ENCODE measurements at regions not wholly inside any gene's neighbourhood (a gene's known extent, or its start where the extent isn't known, plus 50 kb on each side); places are given as distances from the start of the nearest gene placed in this dataset.
A peak's percentile ranks its signal among the peaks of the same experiment; 100 is the strongest.
"Not testable (repeated sequence)": the region's sequence is repeated elsewhere in the genome, so short reads cannot be mapped to it uniquely, and the experiment has no call there.

- DNase-seq (ENCODE audit: low read depth in 2 of 3, low spot score in 2 of 3), result no peak
Observed at GRCh38 chr3:73120710-73121109, 59.3 kb downstream of the EBLN2 start.

DNA sequence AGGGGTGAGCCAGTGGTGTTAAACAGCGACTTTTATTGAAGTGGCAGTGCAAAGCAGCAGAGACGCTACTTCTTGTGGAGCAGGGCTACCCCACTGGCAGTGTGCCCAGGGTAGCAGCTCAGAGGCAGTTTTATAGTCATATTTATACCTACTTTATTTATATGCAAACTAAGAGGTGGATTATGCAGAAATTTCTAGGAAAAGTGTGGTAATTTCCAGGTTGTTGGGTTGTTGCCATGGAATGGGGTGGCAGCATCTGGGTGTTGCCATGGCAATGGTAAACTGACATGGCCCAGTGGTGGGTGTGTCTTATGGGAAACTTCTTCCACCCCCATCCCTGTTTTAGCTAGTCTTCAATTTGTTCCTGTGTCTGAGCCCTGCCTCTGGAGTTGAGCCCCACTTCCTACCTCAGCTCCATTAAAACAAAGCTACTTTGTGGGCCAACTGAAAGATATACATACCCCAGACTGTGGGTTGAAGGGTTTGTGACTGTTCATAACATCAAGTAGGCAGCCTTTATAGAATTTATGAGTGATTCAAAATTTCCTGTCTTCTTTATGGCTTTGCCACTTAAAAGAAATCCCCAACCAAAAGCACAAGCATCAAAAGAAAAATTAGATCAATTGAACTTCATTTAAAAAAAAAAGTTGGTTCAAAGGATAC is 60.3 kb downstream of the EBLN2 start:
- no peak for DNase-seq (ENCODE audit: low read depth in 2 of 3, low spot score in 2 of 3)

- DNase-seq (ENCODE audit: low read depth in 2 of 3, low spot score in 2 of 3), result no peak
Observed at GRCh38 chr3:73134034-73134433, 72.6 kb downstream of the EBLN2 start.

GRCh38 chr3:73136941-73137340 is 75.5 kb downstream of the EBLN2 start:
- no peak for DNase-seq (ENCODE audit: low read depth in 2 of 3, low spot score in 2 of 3)

DNA sequence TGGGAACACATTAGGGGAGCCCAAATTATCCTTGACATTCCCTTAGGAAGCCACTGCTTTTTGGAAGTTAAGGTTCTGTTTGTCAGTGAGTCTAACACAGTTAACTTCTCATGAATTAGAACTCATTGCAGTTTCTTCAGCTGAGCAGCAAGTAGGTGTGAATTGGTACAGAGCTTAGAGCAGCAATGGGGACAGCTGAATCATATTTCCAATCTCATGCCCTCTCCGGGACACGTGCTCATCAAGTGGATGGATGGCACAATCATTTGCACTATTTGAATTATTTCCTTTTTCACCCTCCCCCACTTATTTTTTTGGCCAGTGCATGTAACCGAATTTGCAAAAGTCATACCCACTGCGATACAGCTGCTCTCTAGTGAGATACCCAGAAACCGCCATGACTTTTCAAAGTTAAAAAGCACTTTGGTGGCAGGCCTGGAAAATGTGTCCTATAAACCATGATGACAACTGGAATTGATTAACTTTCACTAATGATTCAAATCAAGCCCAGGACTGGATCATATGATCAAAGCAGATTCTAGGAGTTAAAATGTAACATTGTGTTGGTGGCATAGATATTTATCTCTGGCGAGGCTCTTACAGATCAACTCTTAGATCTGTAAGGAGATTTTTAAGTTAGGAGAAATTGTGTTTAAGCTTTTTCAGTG is 76.4 kb downstream of the EBLN2 start:
- no peak for DNase-seq (ENCODE audit: low read depth in 2 of 3, low spot score in 2 of 3)

GRCh38 chr3:73140772-73141442 is 79.4 kb downstream of the EBLN2 start:
- DNase-seq (ENCODE audit: low read depth in 2 of 3, low spot score in 2 of 3), result no peak

GRCh38 chr3:73141525-73141924 is 80.1 kb downstream of the EBLN2 start:
- DNase-seq (ENCODE audit: low read depth in 2 of 3, low spot score in 2 of 3), result no peak

DNA sequence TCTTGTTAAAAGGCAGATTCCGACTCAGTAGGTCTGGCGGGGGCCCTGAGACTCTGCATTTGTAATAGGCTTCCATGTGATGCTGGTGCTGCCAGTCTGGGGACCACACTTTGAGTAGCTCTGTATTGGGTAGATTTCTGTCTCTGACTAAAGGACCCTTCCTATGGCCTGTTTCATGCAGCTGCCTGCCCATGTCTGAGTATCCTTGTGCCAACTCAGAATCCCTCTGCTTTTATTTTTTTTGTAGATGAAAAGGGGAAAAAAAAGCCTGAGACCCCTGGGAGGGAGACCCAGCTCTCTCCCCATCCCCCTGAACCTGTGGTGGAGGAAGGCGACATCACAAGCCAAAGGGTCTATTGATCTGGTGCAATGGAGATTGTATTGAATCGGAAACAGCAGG is 81.9 kb downstream of the EBLN2 start:
- no peak for DNase-seq (ENCODE audit: low read depth in 2 of 3, low spot score in 2 of 3)

GRCh38 chr3:73143821-73144237 is 82.4 kb downstream of the EBLN2 start:
- peak in 1 of 3 donors; percentile 1 for DNase-seq (ENCODE audit: low read depth in 2 of 3, low spot score in 2 of 3)

DNA sequence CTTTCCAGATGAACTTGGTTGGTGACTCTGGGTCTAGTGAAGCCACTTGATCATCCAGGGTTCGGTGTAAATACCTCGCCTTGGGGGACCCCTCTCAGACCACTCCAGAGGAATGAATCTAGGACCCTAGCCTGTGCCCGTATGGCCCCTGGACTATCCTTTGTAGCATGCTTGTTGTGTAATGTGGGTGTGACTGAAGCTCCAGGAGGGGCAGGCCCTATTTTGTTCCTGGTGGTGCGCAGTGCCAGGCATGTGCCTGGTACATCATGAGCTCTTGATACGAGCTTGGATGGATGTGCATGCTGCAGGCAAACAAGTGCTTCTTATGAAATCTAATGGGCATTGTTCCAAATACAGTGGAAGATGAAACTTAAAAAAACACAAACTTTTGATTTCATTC is 82.8 kb downstream of the EBLN2 start:
- no peak for DNase-seq (ENCODE audit: low read depth in 2 of 3, low spot score in 2 of 3)

DNA sequence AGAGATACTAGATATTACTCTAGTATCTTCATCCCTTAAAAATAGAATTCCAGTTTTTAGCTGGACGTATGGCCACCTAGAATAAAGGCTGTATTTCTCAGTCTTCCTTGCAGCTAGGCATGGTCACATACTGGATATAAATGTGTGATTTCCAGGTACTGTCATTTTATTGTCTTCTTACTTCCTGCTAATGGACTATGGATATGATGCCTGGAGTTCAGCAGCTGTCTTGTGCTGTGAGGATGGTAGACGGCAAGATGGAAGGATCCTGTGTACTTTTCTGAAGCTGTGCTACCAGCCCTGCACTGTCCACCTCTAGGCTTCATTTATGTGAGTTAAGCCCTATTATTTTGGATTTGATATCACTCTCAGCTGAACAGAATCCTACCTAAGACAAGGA is 83.4 kb downstream of the EBLN2 start:
- DNase-seq (ENCODE audit: low read depth in 2 of 3, low spot score in 2 of 3), result no peak

- not testable (repeated sequence) for DNase-seq (ENCODE audit: low read depth in 2 of 3, low spot score in 2 of 3)
Observed at GRCh38 chr3:73147479-73147878, 86.0 kb downstream of the EBLN2 start.

DNA sequence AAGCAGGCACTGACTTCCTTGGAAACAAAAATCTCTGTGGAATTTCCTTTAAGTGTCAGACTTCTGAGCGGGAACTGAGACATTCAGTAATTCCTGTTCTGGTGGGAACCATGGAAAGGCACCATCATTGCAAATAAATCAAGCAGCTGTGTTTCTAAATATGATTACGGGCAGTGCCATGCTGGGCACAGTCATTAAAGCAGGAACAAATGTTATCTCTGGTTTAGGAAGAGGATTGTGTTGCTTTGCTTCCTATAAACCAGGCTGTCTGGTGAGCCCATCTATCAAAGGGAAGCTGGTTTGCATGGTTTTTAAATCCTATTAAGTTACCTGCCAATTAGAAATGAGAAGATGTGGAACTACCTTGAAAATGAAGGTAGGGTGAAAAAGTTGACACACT is 86.7 kb downstream of the EBLN2 start:
- no peak for DNase-seq (ENCODE audit: low read depth in 2 of 3, low spot score in 2 of 3)

GRCh38 chr3:73148682-73149081 is 87.2 kb downstream of the EBLN2 start:
- no peak for DNase-seq (ENCODE audit: low read depth in 2 of 3, low spot score in 2 of 3)

GRCh38 chr3:73150369-73151130 is 89.1 kb downstream of the EBLN2 start:
- DNase-seq (ENCODE audit: low read depth in 2 of 3, low spot score in 2 of 3), result no peak

DNA sequence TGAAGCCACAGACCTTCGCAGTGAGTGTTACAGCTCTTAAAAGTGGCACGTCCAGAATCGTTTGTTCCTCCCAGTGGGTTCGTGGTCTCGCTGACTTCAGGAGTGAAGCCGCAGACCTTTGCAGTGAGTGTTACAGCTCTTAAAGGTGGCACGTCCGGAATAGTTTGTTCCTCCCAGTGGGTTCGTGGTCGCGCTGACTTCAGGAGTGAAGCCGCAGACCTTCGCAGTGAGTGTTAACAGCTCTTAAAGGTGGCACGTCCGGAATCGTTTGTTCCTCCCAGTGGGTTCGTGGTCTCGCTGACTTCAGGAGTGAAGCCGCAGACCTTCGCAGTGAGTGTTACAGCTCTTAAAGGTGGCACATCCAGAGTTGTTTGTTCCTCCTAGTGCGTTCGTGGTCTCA is 91.1 kb downstream of the EBLN2 start:
- DNase-seq (ENCODE audit: low read depth in 2 of 3, low spot score in 2 of 3), result not testable (repeated sequence)

DNA sequence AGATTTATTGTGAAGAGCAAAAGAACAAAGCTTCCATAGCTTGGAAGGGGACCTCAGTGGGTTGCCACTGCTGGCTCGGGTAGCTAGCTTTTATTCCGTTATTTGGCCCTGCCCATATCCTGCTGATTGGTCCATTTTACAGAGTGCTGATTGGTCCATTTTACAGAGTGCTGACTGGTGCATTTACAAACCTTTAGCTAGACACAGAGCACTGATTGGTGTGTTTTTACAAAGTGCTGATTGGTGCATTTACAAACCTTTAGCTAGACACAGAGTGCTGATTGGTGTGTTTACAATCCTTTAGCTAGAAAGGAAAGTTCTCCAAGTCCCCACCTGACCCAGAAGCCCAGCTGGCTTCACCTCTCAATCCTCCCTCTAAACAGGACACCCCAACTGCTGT is 91.6 kb downstream of the EBLN2 start:
- DNase-seq (ENCODE audit: low read depth in 2 of 3, low spot score in 2 of 3), result not testable (repeated sequence)

- DNase-seq (ENCODE audit: low read depth in 2 of 3, low spot score in 2 of 3), result not testable (repeated sequence)
Observed at GRCh38 chr3:73154261-73154660, 92.8 kb downstream of the EBLN2 start.

DNA sequence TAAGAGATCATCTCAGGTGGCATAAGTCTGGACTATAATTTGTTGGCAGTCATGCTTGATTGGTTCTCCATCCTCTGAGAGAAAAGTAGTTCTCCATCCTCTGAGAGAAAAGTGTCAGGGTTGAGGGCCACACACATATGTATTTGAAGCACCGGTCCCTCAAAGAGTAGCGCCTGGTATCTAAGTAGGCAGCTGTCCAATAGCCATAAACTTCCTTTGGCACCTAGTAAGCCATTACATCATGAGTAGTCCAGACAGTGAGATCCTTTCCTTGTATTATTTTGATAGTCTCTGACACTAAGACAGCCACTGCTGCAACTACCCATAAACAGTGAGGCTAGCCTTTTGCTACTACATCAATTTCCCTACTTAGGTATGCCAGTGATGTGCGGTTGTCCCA is 94.0 kb downstream of the EBLN2 start:
- DNase-seq (ENCODE audit: low read depth in 2 of 3, low spot score in 2 of 3), result not testable (repeated sequence)

DNA sequence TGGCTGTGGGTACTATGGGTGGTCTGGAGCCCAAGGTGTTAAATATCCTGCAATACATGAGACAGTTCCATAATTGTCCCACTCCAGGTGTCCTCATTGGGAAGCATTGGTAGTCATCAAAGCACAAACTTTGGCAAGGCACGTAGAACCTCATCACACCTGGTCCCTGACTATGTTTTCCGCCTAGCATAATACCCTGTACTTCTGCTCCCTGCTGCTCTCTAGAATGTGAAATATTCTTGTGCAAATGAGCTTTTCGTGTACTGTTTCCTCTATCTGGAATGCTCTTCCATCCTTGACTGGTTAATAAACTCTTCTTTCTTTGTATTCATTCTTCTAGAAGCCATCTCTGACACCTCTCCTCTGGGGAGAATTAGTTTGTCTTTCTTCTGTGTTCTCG is 103.2 kb downstream of the EBLN2 start:
- DNase-seq (ENCODE audit: low read depth in 2 of 3, low spot score in 2 of 3), result no peak

GRCh38 chr3:73175698-73176097 is 114.2 kb downstream of the EBLN2 start:
- DNase-seq (ENCODE audit: low read depth in 2 of 3, low spot score in 2 of 3), result no peak

Data from hematopoietic multipotent progenitor cell (in vitro differentiated cells).